Right forelimb (tissue), 1 donor: ENCODE measurements at regions not wholly inside any gene's neighbourhood (a gene's known extent, or its start where the extent isn't known, plus 50 kb on each side); places are given as distances from the start of the nearest gene placed in this dataset.

Experiments
- DNase-seq: peaks from one replicate; pipeline ENCODE4 v3.0.0-alpha.2; 2018

DNA sequence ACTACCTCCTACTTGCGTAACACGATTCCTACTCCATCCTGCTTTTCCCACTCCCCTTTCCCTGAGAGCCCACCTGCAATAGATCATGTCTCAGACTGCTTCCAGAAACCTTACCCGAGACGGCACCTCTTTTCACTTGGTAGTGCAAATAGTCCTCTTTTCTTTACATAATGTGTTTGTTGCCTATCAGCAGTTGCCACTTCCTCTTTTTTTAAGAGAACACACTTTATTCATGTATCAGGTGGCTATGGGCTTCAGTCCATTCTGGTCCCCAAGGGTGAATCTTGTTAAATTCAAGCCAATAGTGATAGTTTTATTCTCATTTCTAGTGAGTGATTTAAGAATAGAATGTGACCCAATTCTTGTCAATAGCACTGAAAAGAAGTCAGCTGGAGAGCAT is 57.7 kb upstream of the FERMT1 start:
- no peak for DNase-seq

DNA sequence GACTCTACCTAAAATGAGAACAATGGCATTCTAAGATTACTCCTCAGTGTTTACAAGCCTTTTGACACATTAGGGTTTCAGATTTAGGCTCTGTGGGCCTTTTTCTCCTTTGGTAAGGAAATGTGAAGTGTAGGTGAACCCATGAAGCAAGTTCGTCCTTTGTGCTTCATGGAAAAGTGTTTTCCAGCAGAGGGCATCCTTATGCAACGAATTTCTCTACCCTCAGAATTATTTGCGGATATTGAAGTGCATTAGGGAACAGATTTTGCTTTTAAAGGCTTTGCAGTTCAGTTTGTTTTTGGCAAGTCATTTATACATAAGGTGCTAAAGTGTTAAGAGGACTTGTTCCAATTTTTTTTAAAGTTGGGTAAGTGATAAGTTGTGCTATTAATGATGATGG is 55.7 kb upstream of the FERMT1 start:
- DNase-seq = no peak

DNA sequence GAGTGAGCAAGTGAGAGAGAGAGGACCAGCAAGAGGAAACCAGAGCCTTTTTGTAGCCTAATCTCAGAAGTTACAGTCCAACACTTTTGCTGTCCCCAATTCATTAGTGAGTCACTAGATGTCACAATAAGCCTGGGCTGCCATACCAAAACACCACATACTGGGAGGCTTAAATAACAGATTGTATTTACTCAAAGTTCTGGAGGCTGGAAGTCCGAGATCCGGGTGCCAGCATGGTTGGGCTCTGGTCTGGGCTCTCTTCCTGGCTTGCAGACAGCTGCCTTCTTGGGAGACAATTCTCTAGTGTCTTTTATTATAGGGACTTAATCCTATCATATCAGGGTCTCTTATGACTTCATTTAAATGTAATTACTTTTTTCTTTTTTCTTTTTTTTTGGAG is 50.7 kb upstream of the FERMT1 start:
- no peak for DNase-seq
